ENCODE measurements at regions not wholly inside any gene's neighbourhood (a gene's known extent, or its start where the extent isn't known, plus 50 kb on each side); places are given as distances from the start of the nearest gene placed in this dataset.

DNA sequence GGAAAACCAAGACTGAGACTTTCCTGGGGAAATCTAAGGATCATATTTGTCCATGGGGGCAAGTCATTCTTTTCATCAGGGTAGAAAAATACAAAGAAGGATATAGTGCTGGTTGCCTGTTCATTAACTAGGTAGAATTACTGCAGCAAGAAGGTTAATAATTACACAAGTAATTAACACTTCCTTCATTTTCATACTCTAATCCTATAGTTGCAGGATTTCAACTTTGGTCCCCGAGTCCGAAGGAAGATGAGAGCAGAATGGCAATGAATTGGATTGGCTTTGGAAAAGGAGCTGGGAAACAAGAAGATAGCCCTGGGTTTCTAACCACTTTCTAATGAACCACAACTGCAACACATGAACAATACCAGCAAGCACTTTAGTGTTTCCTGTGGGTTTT is 199.2 kb upstream of the ESRRG start:
- no peaks in the 10 kb centered on the region for H4K20me1 ChIP-seq (ENCODE audit: control insufficient read depth, insufficient read depth)
- ChIA-PET CTCF (no interaction called here), SMC1A (ENCODE audit: uncharacterized antibody, unreplicated experiment) (no interaction called here), POLR2A (no interaction called here), RAD21 (ENCODE audit: unreplicated experiment) (no interaction called here)
- no peaks in the 10 kb centered on the region for H3K79me2 ChIP-seq (ENCODE audit: control insufficient read depth, insufficient read depth, low read length)
- no peak for ATAC-seq
- no peak overlapping the region for H3K4me2 ChIP-seq (ENCODE audit: control insufficient read depth, insufficient read depth)
- no peaks in the 10 kb centered on the region for H3K36me3 ChIP-seq (ENCODE audit: control insufficient read depth in 2 of 2, insufficient read depth in 2 of 2, low read length in 1 of 2)
- DNase-seq (ENCODE audit: low read depth, low spot score) = no peak
- no peak overlapping the region for H3K27ac ChIP-seq (ENCODE audit: control insufficient read depth, insufficient read depth)
- intact Hi-C loops (cut with micrococcal nuclease; ENCODE audit: unreplicated experiment) (no loop called here), in situ Hi-C loops (cut with MboI) (no loop called here)
- H2AFZ ChIP-seq (ENCODE audit: control insufficient read depth, low read depth, low read length) = no peak overlapping the region
- no peaks in the 10 kb centered on the region for H3K4me1 ChIP-seq (ENCODE audit: control insufficient read depth, insufficient read depth, low read length)
- WGBS (ENCODE audit: insufficient coverage, insufficient replicate concordance, low lambda C conversion rate, missing lambda C conversion rate) = 0% methylated on average over 2 of the region's 2 CpGs
- no peak overlapping the region for H3K9ac ChIP-seq (ENCODE audit: control insufficient read depth, insufficient read depth, low read length)
- no TSS peak for BruUV-seq (replicated peaks)
- no peaks in the 10 kb centered on the region for H3K9me3 ChIP-seq (replicated peaks; ENCODE audit: control insufficient read depth, insufficient read depth, low read length)
- no peak overlapping the region for H3K4me3 ChIP-seq
- no peak for FAIRE-seq
- H3K27me3 ChIP-seq (replicated peaks in 1 of 2; ENCODE audit: control insufficient read depth in 2 of 2, insufficient read depth in 2 of 2, low read length in 1 of 2) = no peaks in the 10 kb centered on the region
- TF ChIP-seq ZNF207 (IDR thresholded peaks at IDR 0.05; ENCODE audit: borderline replicate concordance) (no peak), FOXK2 (IDR thresholded peaks at IDR 0.05) (no peak), MYB (IDR thresholded peaks at IDR 0.05; ENCODE audit: borderline replicate concordance, low read depth, low read length) (no peak), JUND (IDR thresholded peaks at IDR 0.05; ENCODE audit: low read depth, low read length) (no peak), RELB (IDR thresholded peaks at IDR 0.05; ENCODE audit: low read depth) (no peak), E4F1 (IDR thresholded peaks at IDR 0.05; ENCODE audit: borderline replicate concordance, partially characterized antibody) (no peak), CHD2 (IDR thresholded peaks at IDR 0.05; ENCODE audit: borderline replicate concordance, low read depth, low read length) (no peak), IKZF1 (conservative IDR thresholded peaks at IDR 0.05) (no peak), IRF4 (IDR thresholded peaks at IDR 0.05; ENCODE audit: low read depth, low read length) (no peak), ELK1 (IDR thresholded peaks at IDR 0.05; ENCODE audit: low read depth, low read length) (no peak)
- TF ChIP-seq, protein P1, sequence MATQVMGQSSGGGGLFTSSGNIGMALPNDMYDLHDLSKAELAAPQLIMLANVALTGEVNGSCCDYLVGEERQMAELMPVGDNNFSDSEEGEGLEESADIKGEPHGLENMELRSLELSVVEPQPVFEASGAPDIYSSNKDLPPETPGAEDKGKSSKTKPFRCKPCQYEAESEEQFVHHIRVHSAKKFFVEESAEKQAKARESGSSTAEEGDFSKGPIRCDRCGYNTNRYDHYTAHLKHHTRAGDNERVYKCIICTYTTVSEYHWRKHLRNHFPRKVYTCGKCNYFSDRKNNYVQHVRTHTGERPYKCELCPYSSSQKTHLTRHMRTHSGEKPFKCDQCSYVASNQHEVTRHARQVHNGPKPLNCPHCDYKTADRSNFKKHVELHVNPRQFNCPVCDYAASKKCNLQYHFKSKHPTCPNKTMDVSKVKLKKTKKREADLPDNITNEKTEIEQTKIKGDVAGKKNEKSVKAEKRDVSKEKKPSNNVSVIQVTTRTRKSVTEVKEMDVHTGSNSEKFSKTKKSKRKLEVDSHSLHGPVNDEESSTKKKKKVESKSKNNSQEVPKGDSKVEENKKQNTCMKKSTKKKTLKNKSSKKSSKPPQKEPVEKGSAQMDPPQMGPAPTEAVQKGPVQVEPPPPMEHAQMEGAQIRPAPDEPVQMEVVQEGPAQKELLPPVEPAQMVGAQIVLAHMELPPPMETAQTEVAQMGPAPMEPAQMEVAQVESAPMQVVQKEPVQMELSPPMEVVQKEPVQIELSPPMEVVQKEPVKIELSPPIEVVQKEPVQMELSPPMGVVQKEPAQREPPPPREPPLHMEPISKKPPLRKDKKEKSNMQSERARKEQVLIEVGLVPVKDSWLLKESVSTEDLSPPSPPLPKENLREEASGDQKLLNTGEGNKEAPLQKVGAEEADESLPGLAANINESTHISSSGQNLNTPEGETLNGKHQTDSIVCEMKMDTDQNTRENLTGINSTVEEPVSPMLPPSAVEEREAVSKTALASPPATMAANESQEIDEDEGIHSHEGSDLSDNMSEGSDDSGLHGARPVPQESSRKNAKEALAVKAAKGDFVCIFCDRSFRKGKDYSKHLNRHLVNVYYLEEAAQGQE (IDR thresholded peaks at IDR 0.05; ENCODE audit: low read depth, low read length) = no peak
- TF ChIP-seq, protein P2, sequence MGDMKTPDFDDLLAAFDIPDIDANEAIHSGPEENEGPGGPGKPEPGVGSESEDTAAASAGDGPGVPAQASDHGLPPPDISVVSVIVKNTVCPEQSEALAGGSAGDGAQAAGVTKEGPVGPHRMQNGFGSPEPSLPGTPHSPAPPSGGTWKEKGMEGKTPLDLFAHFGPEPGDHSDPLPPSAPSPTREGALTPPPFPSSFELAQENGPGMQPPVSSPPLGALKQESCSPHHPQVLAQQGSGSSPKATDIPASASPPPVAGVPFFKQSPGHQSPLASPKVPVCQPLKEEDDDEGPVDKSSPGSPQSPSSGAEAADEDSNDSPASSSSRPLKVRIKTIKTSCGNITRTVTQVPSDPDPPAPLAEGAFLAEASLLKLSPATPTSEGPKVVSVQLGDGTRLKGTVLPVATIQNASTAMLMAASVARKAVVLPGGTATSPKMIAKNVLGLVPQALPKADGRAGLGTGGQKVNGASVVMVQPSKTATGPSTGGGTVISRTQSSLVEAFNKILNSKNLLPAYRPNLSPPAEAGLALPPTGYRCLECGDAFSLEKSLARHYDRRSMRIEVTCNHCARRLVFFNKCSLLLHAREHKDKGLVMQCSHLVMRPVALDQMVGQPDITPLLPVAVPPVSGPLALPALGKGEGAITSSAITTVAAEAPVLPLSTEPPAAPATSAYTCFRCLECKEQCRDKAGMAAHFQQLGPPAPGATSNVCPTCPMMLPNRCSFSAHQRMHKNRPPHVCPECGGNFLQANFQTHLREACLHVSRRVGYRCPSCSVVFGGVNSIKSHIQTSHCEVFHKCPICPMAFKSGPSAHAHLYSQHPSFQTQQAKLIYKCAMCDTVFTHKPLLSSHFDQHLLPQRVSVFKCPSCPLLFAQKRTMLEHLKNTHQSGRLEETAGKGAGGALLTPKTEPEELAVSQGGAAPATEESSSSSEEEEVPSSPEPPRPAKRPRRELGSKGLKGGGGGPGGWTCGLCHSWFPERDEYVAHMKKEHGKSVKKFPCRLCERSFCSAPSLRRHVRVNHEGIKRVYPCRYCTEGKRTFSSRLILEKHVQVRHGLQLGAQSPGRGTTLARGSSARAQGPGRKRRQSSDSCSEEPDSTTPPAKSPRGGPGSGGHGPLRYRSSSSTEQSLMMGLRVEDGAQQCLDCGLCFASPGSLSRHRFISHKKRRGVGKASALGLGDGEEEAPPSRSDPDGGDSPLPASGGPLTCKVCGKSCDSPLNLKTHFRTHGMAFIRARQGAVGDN (IDR thresholded peaks at IDR 0.05) = no peak

Data from GM12878 (cell line).